NB4 (cell line): ENCODE measurements at regions not wholly inside any gene's neighbourhood (a gene's known extent, or its start where the extent isn't known, plus 50 kb on each side); places are given as distances from the start of the nearest gene placed in this dataset.

Experiments
- CTCF ChIP-seq: IDR thresholded peaks from one replicate; pipeline ENCODE4 v1.5.1; 2012; ENCODE audit warnings: low read depth, low read length
- MYC ChIP-seq: IDR thresholded peaks from 2 replicates; pipeline ENCODE4 v1.6.1; 2011; ENCODE audit warnings: low read depth, low read length
- POLR2A ChIP-seq: IDR thresholded peaks from 2 replicates; pipeline ENCODE4 v1.6.1; 2011; ENCODE audit warnings: mild to moderate bottlenecking; ENCODE audit not compliant: insufficient read length; ENCODE audit errors: extremely low read depth

GRCh38 chr5:74430631-74431289 is 209.8 kb downstream of the ENC1 start:
- TF ChIP-seq CTCF (no peak), MYC (no peak), POLR2A (no peak)
